Epidermal melanocyte (primary cell): ENCODE measurements at regions not wholly inside any gene's neighbourhood (a gene's known extent, or its start where the extent isn't known, plus 50 kb on each side); places are given as distances from the start of the nearest gene placed in this dataset.

Experiments
- DNase-seq: peaks from one replicate; pipeline ENCODE4 v3.0.0; 2011; ENCODE audit warnings: low spot score; ENCODE audit not compliant: insufficient read length

DNA sequence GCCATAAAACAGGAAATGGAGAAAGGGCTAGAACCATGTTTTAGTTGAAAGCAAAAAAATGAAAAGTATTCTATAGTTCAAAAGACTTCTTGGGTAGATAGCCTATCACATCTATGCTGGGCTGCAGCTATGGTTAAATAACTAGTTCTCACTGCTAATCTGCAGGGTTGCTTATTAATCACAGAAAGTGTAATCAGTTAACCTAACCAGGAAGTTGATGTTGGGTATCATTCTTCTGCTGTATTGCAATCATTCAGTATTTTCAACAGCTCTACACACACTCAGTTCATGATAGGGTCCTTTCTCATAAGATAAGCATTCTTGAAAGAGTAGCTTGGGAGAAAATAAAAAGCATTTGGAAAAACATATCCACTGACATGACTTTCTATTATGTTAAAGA lies 135.2 kb upstream of the TCF21 start:
- DNase-seq: no peak

GRCh38 chr6:133754298-133754697 lies 134.6 kb upstream of the TCF21 start:
- DNase-seq: no peak

GRCh38 chr6:133756078-133756695 lies 132.7 kb upstream of the TCF21 start:
- no peak for DNase-seq

DNA sequence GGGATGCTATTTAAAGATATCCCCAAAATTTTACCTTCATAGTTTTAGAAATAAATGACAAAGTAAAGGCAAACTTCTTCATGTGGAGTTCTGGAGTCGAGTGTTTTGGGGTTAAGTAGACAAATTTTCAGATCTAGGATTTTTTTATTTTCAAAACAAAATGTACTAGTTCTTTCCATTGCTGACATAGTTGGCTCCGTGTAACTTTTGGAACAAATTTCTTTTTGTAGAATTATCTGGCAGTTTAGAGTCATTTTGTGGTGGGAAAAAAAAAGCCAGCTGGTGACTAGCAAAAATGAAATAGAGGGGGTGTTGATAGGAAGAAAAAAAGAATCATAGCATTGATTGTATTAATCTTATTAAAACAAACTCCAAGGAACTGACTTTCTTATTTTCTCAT lies 131.6 kb upstream of the TCF21 start:
- DNase-seq: no peak

DNA sequence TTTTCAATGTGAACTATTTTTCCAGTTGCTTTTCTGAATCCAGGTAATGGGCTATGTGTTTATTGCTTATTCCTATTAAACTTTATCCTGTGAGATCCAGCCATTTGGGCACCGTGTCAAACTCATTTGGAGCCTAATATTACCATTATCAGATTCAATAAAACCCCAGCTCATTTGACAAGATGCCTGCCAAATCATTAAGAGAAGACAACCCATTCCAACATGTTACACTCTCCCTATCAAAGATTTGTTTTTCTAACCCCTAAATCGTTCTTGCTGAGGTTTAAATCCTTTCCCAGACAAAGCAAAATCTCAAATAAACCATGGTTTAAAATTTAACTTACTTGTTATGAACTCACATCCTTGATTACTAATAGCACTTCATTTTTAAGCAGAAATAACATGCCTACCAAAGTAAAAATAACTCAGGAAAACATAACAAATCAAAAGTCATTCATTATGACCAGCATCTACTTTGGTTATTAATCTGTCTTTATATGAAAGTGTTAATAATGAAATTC lies 130.0 kb upstream of the TCF21 start:
- no peak for DNase-seq

DNA sequence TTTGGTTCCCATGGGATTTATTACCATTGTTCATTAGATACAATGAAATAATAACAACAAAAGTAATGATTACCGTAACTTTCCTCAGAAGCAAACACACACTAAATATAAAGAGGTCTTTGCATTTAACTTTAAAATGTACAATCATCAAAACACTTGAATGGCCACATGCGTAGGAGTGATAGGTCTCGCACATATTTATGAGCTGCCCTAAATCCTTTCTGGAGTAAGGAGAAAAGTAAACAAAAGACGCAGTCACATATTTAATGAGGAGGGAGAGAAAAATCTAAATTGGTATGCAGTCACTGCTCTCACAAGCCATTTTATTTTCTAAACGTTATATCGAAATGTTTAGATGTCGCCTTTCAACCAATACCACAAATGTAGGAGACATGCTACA lies 129.4 kb upstream of the TCF21 start:
- no peak for DNase-seq

GRCh38 chr6:133761706-133762105 lies 127.2 kb upstream of the TCF21 start:
- DNase-seq: no peak

- DNase-seq: no peak
Measured at GRCh38 chr6:133764008-133764753, 124.7 kb upstream of the TCF21 start.

DNA sequence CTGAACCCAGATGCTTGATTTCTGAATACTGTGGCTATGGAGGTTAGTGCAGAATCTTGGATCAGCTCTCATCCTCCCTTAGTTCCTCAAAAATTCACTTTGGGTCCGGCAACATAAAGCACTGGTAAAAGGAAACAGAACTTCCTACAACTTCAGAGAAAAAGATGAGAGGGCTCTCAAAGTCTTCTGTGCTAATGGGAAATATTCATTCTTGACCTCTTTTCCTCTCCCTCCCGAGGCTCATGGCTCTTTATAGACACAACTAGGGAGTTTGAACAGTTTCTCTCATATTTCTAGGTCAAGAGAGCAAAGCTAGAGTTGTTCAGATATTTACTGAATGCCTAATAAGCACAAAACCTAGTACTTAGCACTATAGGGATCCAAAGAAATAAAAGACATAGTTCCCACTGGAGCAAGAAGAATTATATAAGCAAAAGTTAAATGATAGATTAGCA lies 124.1 kb upstream of the TCF21 start:
- no peak for DNase-seq

DNA sequence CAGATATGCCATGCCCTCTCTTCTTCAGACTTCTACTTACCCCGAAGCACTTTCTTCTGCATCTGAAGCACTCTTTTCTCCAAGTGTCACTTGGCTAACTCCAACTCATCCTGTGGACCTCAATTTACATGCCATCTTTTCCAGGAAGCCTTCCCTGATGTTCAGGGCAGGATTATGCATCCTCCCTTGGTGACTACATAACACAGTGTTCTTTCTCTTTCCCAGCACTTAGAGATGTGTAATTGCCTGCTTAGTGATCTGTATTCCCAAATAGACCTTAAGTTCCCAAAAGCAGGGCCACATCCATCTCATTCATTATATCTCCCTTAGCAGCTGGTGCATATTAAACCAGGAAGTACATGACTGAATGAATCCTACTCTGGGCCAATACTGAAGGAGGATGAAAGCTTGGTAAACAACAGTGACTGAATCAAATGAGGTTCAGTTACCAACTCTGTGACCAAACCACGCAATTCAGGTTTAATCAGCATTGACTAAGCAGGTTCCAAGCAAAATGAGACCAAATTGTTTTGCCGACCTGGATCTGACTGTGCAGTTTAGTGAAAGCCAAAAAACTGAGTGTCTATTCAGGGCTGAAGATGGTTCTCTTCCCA lies 121.4 kb upstream of the TCF21 start:
- no peak for DNase-seq

DNA sequence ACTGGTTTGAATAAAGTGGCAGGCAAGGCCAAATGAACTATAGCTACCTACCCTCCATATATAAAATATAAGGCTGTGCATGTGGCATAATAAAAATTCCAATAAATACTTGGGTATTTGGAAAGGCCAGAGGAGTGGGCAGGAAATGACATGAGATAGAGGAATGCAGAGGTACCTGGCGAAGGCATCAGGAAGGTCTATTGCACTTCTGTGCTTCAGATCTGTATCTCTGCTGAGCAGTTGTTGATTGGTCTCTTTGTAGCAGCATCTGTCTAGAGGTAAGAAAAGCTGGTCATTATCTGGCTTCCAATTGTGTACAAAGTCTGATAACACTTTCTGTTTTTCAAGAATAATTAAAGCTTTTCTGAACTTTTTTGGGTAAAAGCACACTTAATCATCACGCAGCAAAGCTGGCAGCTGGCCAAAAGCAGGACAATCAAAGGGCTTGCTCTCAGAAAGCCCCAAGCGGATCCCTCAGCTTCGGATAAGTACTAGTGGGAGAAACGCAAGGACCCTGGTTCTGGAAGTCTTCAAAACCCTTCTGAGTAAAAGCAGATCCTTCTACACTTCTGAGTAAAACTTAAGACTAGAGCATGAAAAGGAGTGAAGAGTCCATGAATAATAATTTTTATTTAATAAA lies 120.1 kb upstream of the TCF21 start:
- no peak for DNase-seq

DNA sequence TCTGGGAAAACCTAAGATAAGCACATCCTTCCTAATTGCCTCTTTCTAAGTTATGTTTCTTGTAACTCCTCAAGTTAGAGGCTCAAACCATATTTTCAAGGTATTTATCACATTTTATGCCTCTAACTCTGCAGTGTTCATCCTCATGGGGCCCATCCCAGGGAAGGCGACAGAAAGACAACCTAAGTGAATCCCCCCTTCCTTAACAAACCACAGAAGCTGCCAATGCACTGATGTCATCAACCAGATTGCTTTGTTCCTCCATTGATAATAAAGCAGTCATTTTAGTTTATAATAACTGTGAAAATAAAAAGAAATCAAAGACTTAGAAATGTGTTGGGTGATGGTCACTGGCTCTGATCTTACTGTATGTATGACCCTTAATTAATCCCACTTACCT lies 119.5 kb upstream of the TCF21 start:
- no peak for DNase-seq

DNA sequence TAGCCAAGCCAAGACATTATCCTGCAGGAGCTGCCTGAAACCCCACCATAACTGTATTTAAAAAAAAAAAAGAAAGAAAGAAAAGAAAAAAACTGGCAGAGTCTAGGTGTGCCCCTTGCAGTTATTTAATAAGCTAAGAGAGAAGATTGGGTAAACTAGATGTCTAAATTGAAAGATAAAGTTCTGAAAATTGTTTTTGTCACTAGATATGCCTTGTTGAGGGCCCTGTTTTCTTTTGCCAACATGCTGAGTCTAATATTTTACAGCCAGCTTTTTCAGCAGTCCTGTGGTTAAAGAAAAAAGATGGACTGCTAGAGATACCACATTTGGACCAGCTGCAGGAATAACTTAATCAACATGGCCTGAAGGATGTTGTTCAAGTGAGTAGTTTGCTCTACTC lies 116.3 kb upstream of the TCF21 start:
- no peak for DNase-seq

DNA sequence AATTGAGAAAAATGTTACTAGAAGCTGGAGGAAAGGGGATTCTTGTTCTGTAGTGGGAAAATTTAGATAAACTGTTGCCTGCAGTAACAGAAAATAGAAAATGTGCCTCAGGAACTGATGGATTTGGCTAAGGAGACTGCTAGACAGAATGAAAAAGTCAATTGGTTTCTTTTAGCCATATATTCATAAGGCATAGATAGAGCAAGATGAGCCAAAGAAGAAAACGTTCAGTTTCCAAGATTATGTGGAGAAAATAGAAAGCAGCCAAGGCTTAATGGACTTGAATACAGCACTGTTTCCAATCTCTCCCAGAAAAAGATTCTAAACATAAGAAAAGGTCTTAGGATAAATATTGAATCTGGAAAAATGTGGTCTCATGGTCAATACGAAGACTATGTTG lies 115.1 kb upstream of the TCF21 start:
- DNase-seq: no peak

DNA sequence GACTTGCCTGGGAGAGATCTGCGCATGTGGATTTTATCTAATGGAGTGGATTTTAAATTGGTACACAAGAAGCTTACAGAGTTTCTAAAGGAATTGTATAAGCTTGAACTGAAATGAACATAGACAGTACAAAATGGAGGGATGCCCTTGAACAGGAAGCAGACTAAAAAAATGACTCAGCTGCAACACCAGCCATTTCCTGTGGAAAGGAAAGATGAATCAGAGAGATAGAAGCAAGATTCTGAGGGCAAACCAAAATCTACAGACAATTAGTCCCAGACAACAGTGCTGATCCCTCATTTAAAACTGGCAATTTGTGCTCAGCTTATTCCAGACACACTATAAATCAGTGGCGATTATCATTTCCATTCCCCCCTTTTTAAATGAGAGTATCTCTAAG lies 114.6 kb upstream of the TCF21 start:
- DNase-seq: no peak

DNA sequence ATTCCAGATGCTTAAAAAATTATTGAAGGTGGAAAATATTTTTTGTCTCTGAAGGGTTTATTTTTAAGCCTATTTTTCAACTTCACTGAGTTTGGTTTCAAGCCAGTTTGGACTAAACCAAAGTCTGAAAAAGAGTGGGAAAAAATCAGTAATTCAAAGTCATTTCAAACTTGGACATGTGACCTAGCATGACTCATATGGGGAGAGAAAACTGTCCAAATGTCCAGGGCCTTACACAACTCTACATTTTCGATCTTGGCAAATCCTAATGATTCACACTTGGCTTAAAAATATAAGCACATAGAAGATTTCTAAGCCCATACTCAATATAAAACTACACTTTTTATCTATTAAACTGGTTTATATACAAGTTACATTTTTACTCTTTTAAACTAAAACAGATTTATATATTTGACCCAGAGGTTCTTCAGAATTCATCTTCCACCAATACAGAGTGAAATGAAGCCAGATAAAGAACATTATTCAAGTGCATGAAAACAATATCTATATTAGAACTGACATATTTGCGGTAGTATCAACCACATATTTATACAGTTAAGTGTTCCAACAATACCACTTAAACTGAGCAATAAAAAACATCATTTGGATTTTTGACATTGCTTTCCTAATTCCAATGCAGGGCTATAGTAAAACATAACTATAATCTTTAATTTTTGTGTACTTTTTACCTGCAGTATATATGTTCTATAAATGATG lies 110.3 kb upstream of the TCF21 start:
- DNase-seq: peak; percentile 22

- no peak for DNase-seq
Measured at GRCh38 chr6:133779916-133780695, 108.8 kb upstream of the TCF21 start.

GRCh38 chr6:133786016-133786415 lies 102.9 kb upstream of the TCF21 start:
- no peak for DNase-seq

GRCh38 chr6:133787122-133787521 lies 101.8 kb upstream of the TCF21 start:
- no peak for DNase-seq

DNA sequence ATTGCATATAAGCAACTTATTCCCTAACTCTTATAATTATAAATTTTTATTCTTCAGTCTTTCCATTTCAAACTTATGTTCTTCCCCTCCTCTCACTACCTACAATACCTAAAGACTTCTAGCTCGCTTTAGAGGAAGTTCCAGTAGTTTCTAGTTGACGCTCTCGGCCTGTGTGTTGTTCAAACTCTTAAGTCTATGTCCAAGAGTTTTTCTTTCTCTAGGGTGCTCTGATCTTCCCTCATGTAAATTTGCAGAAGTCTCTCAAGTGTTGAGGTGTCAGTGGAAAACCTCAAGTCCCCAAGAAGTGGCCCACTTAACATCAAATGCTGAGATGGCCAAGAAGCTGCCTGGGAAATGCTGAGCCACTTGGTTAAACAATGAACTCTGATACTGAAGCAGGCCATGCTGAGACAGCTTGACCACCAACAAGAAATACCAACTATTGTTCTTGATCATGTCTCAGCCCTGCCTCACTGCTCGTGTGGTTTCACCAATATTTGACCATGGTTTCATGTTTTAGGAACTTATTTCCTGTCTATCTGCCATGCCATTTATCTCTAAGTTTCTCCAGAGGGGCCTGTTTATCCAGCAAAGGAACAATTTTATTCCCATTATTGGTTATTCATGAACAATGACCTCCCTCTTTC lies 100.9 kb upstream of the TCF21 start:
- DNase-seq: no peak
